ENCODE measurements at regions not wholly inside any gene's neighbourhood (a gene's known extent, or its start where the extent isn't known, plus 50 kb on each side); places are given as distances from the start of the nearest gene placed in this dataset.

GRCh38 chr4:106582103-106582502, 213.5 kb upstream of the GIMD1 start:
- TF ChIP-seq CTCF (IDR thresholded peaks at IDR 0.05; ENCODE audit: insufficient read depth, low read length, poor library complexity, severe bottlenecking): no peak
- no peak for TF ChIP-seq EZH2phosphoT487 (conservative IDR thresholded peaks at IDR 0.05; ENCODE audit: low read length)

Measured in SU-DHL-6 (cell line).